Osteoblast (primary cell): ENCODE measurements at regions not wholly inside any gene's neighbourhood (a gene's known extent, or its start where the extent isn't known, plus 50 kb on each side); places are given as distances from the start of the nearest gene placed in this dataset.

ENCODE experiments used
- DNase-seq: peaks from one replicate; pipeline ENCODE4 v3.0.0; 2011; ENCODE audit warnings: low spot score, mixed read lengths; ENCODE audit not compliant: insufficient read length; ENCODE audit errors: missing footprints
- H2AFZ ChIP-seq: 2 replicates; pipeline ENCODE4 v1.6.0; 2011; ENCODE audit warnings: mild to moderate bottlenecking, low read length
- H3K27ac ChIP-seq: 2 replicates; pipeline ENCODE4 v1.5.1; 2011; ENCODE audit warnings: mild to moderate bottlenecking, low read depth, low read length, moderate library complexity
- H3K27me3 ChIP-seq: 2 replicates; pipeline ENCODE4 v1.6.0; 2012; ENCODE audit warnings: mild to moderate bottlenecking, control low read depth, inconsistent platforms, low read length, moderate library complexity; ENCODE audit not compliant: insufficient read depth
- H3K36me3 ChIP-seq: 2 replicates; pipeline ENCODE4 v1.5.1; 2011; ENCODE audit warnings: mild to moderate bottlenecking, low read length, control low read depth, moderate library complexity; ENCODE audit not compliant: insufficient read depth
- H3K4me1 ChIP-seq: 2 replicates; pipeline ENCODE4 v1.5.1; 2011; ENCODE audit warnings: mild to moderate bottlenecking, low read length, control low read depth, moderate library complexity; ENCODE audit not compliant: insufficient read depth
- H3K4me2 ChIP-seq: 2 replicates; pipeline ENCODE4 v1.6.0; 2011; ENCODE audit warnings: mild to moderate bottlenecking, low read length; ENCODE audit not compliant: insufficient read depth
- H3K4me3 ChIP-seq: fragments of 200-600 bp; sonication (generic); 3 replicates; pipeline ENCODE4 v1.5.1; 2012; ENCODE audit warnings: mild to moderate bottlenecking, low read length, inconsistent platforms; ENCODE audit not compliant: insufficient read depth
- H3K79me2 ChIP-seq: 2 replicates; pipeline ENCODE4 v1.6.0; 2012; ENCODE audit warnings: mild to moderate bottlenecking, low read length, control low read depth, inconsistent platforms; ENCODE audit not compliant: insufficient read depth
- H3K9me3 ChIP-seq: 2 replicates; pipeline ENCODE4 v1.5.1; 2011; ENCODE audit warnings: low read depth, low read length, control low read depth
- H4K20me1 ChIP-seq: 2 replicates; pipeline ENCODE4 v1.6.0; 2012; ENCODE audit warnings: mild to moderate bottlenecking, low read length, control low read depth; ENCODE audit not compliant: insufficient read depth
- TF ChIP-seq, protein P1 (sequence below): IDR thresholded peaks from 2 replicates; pipeline ENCODE4 v1.5.1; 2011; ENCODE audit warnings: mild to moderate bottlenecking, low read depth, low read length, moderate library complexity; ENCODE audit errors: extremely low read depth

DNA sequence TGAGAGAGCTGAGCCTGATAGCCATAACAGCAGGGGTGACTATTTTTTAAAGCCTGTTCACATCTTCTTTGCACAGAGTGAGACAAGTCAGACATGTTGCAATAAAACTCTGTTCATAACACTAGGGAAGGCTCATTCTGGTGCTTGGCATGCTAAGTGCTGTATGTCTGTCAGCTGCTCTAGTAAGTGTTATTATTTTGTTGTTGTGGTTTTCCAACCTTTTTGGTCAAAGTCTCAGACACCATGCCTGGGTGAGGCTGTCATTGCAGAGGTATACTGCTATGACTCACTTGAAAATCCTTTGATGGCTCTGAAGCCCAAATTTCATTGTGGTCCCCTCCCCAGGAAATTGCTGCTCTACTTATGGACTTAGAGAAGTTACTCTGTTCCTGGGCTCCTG, 129.7 kb downstream of the ADRA2A start:
- H2AFZ ChIP-seq, result no peak overlapping the region
- no peaks in the 10 kb centered on the region for H3K36me3 ChIP-seq
- H3K4me3 ChIP-seq, result no peak overlapping the region
- no peak overlapping the region for H3K4me2 ChIP-seq
- DNase-seq, result no peak
- H3K79me2 ChIP-seq, result no peaks in the 10 kb centered on the region
- no peaks in the 10 kb centered on the region for H3K9me3 ChIP-seq
- TF ChIP-seq, protein P1, sequence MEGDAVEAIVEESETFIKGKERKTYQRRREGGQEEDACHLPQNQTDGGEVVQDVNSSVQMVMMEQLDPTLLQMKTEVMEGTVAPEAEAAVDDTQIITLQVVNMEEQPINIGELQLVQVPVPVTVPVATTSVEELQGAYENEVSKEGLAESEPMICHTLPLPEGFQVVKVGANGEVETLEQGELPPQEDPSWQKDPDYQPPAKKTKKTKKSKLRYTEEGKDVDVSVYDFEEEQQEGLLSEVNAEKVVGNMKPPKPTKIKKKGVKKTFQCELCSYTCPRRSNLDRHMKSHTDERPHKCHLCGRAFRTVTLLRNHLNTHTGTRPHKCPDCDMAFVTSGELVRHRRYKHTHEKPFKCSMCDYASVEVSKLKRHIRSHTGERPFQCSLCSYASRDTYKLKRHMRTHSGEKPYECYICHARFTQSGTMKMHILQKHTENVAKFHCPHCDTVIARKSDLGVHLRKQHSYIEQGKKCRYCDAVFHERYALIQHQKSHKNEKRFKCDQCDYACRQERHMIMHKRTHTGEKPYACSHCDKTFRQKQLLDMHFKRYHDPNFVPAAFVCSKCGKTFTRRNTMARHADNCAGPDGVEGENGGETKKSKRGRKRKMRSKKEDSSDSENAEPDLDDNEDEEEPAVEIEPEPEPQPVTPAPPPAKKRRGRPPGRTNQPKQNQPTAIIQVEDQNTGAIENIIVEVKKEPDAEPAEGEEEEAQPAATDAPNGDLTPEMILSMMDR, result no peak
- no peak overlapping the region for H3K27ac ChIP-seq
- no peaks in the 10 kb centered on the region for H3K27me3 ChIP-seq
- no peaks in the 10 kb centered on the region for H4K20me1 ChIP-seq
- H3K4me1 ChIP-seq, result peaks cover 9% of the 10 kb centered on the region

DNA sequence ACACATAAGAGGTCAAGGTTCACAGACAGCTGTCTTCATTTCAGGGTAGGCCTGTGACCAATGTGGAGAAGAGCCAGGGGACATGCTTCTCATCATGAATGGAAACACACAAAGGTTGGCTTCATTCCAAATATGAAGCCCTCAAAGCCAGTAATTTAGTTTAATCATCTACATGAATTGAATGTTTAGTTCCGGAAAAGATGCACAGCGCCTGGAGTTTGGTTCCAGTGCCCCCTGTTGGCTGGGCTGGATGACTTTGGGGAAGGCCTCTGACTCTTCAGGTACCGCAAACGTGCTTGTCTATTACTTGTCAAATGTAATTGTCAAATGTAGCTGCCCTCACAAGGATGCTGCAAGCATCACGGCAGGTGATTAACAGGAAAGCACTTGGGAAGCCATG, 130.7 kb downstream of the ADRA2A start:
- TF ChIP-seq, protein P1, result peak; percentile 15
- Histone ChIP-seq H3K79me2 (no peaks in the 10 kb centered on the region), H3K4me1 (peaks cover 9% of the 10 kb centered on the region), H3K4me2 (no peak overlapping the region), H3K4me3 (no peak overlapping the region), H3K9me3 (no peaks in the 10 kb centered on the region), H3K27ac (no peak overlapping the region), H2AFZ (no peak overlapping the region), H3K27me3 (no peaks in the 10 kb centered on the region), H3K36me3 (no peaks in the 10 kb centered on the region), H4K20me1 (no peaks in the 10 kb centered on the region)
- DNase-seq, result no peak

GRCh38 chr10:111208951-111209350, 132.1 kb downstream of the ADRA2A start:
- H3K79me2 ChIP-seq, result no peaks in the 10 kb centered on the region
- no peak overlapping the region for H3K27ac ChIP-seq
- no peaks in the 10 kb centered on the region for H3K27me3 ChIP-seq
- no peaks in the 10 kb centered on the region for H3K36me3 ChIP-seq
- no peaks in the 10 kb centered on the region for H4K20me1 ChIP-seq
- no peak overlapping the region for H3K4me2 ChIP-seq
- DNase-seq, result no peak
- no peak overlapping the region for H3K4me3 ChIP-seq
- H3K4me1 ChIP-seq, result peaks cover 9% of the 10 kb centered on the region
- H2AFZ ChIP-seq, result no peak overlapping the region
- H3K9me3 ChIP-seq, result no peaks in the 10 kb centered on the region
- TF ChIP-seq, protein P1, result no peak

DNA sequence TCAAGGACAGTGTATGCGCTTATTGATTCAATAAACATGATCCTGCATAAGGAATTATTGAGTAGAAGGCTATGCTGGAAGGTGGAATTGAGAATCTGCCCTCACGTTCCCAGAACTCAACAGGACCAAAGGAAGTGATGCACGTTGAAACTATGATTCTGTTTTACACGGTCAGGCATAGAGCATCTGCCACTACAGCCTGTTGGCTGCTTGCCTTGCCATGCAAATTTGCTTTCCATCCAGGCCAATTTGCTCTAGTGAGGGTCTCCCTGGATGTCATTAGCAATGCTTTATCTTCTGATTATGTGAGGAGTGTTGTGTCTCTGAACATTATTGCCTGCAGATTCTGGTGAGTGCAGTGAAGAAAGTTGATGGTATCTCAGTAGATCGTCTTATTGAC, 132.9 kb downstream of the ADRA2A start:
- Histone ChIP-seq H4K20me1 (no peaks in the 10 kb centered on the region), H3K27ac (no peak overlapping the region), H3K79me2 (no peaks in the 10 kb centered on the region), H2AFZ (no peak overlapping the region), H3K4me2 (no peak overlapping the region), H3K27me3 (no peaks in the 10 kb centered on the region), H3K4me1 (peaks cover 9% of the 10 kb centered on the region), H3K9me3 (no peaks in the 10 kb centered on the region), H3K36me3 (no peaks in the 10 kb centered on the region), H3K4me3 (no peak overlapping the region)
- TF ChIP-seq, protein P1, result no peak
- DNase-seq, result no peak
